HEK293T (cell line): ENCODE measurements at regions not wholly inside any gene's neighbourhood (a gene's known extent, or its start where the extent isn't known, plus 50 kb on each side); places are given as distances from the start of the nearest gene placed in this dataset.
A peak's percentile ranks its signal among the peaks of the same experiment; 100 is the strongest.
"Not testable (repeated sequence)": the region's sequence is repeated elsewhere in the genome, so short reads cannot be mapped to it uniquely, and the experiment has no call there.

ENCODE experiments used
- CTCF ChIA-PET: fragments of 350-600 bp; formaldehyde crosslinking; extraction: SDS; loops from one replicate; lab custom pipeline; 2021; ENCODE audit warnings: antibody characterized with exemption, inconsistent platforms; lab: Yijun Ruan, JAX
- POLR2A ChIA-PET: fragments of 350-600 bp; formaldehyde crosslinking; extraction: SDS; loops from one replicate; lab custom pipeline; 2020; ENCODE audit warnings: antibody characterized with exemption, inconsistent platforms; lab: Yijun Ruan, JAX
- DNase-seq: peaks from one replicate; pipeline ENCODE4 v3.0.0; 2012; ENCODE audit warnings: mixed read lengths; ENCODE audit errors: extremely low spot score
- ARNT ChIP-seq: fragments of 450-650 bp; IDR thresholded peaks from 2 replicates; pipeline ENCODE4 v1.6.1; 2017; ENCODE audit warnings: mild to moderate bottlenecking
- BHLHE40 ChIP-seq: fragments of 450-650 bp; IDR thresholded peaks from 2 replicates; pipeline ENCODE4 v1.6.1; 2016; ENCODE audit warnings: mild to moderate bottlenecking, moderate library complexity, borderline replicate concordance
- CTBP1 ChIP-seq: fragments of 450-650 bp; IDR thresholded peaks from 2 replicates; pipeline ENCODE4 v1.6.1; 2016; ENCODE audit warnings: borderline replicate concordance
- ELF4 ChIP-seq: fragments of 450-650 bp; IDR thresholded peaks from 2 replicates; pipeline ENCODE4 v1.6.1; 2017; ENCODE audit warnings: antibody characterized with exemption
- FOXA1 ChIP-seq: fragments of 450-650 bp; IDR thresholded peaks from 2 replicates; pipeline ENCODE4 v1.6.1; 2016; ENCODE audit warnings: mild to moderate bottlenecking
- FOXK2 ChIP-seq: fragments of 450-650 bp; IDR thresholded peaks from 2 replicates; pipeline ENCODE4 v1.6.1; 2016; ENCODE audit warnings: mild to moderate bottlenecking
- FOXM1 ChIP-seq: fragments of 450-650 bp; IDR thresholded peaks from 2 replicates; pipeline ENCODE4 v1.6.1; 2017; ENCODE audit warnings: mild to moderate bottlenecking, borderline replicate concordance
- HDGF ChIP-seq: fragments of 450-650 bp; IDR thresholded peaks from 2 replicates; pipeline ENCODE4 v1.6.1; 2017; ENCODE audit warnings: antibody characterized with exemption, borderline replicate concordance
- L3MBTL2 ChIP-seq: fragments of 450-650 bp; conservative IDR thresholded peaks from 2 replicates; pipeline ENCODE4 v1.6.1; 2016; ENCODE audit warnings: mild to moderate bottlenecking
- LEF1 ChIP-seq: fragments of 450-650 bp; IDR thresholded peaks from 2 replicates; pipeline ENCODE4 v1.6.1; 2017; ENCODE audit warnings: mild to moderate bottlenecking, borderline replicate concordance
- NFRKB ChIP-seq: fragments of 450-650 bp; IDR thresholded peaks from 2 replicates; pipeline ENCODE4 v1.6.1; 2016; ENCODE audit warnings: mild to moderate bottlenecking, moderate library complexity
- PKNOX1 ChIP-seq: fragments of 450-650 bp; IDR thresholded peaks from 2 replicates; pipeline ENCODE4 v1.6.1; 2016
- SP1 ChIP-seq: fragments of 450-650 bp; IDR thresholded peaks from 2 replicates; pipeline ENCODE4 v1.6.1; 2017
- SUZ12 ChIP-seq: fragments of 450-650 bp; IDR thresholded peaks from 2 replicates; pipeline ENCODE4 v1.6.1; 2016; ENCODE audit warnings: mild to moderate bottlenecking
- TARDBP ChIP-seq: fragments of 450-650 bp; IDR thresholded peaks from 2 replicates; pipeline ENCODE4 v1.6.1; 2016
- ZNF384 ChIP-seq: fragments of 450-650 bp; IDR thresholded peaks from 2 replicates; pipeline ENCODE4 v1.6.1; 2016

- CTCF ChIA-PET, result no interaction called here
- TF ChIP-seq HDGF (no peak), LEF1 (no peak), FOXM1 (no peak), BHLHE40 (no peak), ZNF384 (no peak), SUZ12 (no peak)
- POLR2A ChIA-PET, result no interaction called here
Observed at GRCh38 chr2:156763174-156763573, 327.0 kb downstream of the GPD2 start.

GRCh38 chr2:156765043-156765442, 328.9 kb downstream of the GPD2 start:
- DNase-seq, result no peak
- CTCF ChIA-PET, result no interaction called here
- TF ChIP-seq L3MBTL2 (no peak), SUZ12 (no peak), FOXM1 (no peak), FOXK2 (no peak), PKNOX1 (no peak), HDGF (no peak), FOXA1 (no peak), ARNT (no peak), BHLHE40 (no peak), SP1 (no peak), ELF4 (no peak), NFRKB (no peak), LEF1 (no peak), CTBP1 (no peak), ZNF384 (no peak), TARDBP (no peak)
- POLR2A ChIA-PET, result no interaction called here

More at GRCh38 chr2:156763174-156763573, 327.0 kb downstream of the GPD2 start:
- DNase-seq, result no peak

- TF ChIP-seq ARNT, result no peak
- TF ChIP-seq HDGF, result no peak
- no peak for TF ChIP-seq FOXA1
- no peak for TF ChIP-seq ELF4
- no peak for TF ChIP-seq BHLHE40
- TF ChIP-seq LEF1, result no peak
- TF ChIP-seq FOXM1, result no peak
- no peak for TF ChIP-seq NFRKB
- POLR2A ChIA-PET, result no interaction called here
- CTCF ChIA-PET, result no interaction called here
- no peak for DNase-seq
Observed at GRCh38 chr2:156765450-156765849, 329.3 kb downstream of the GPD2 start.

GRCh38 chr2:156769802-156770201, 333.6 kb downstream of the GPD2 start:
- DNase-seq, result no peak
- ChIA-PET CTCF (no interaction called here), POLR2A (no interaction called here)
- TF ChIP-seq TARDBP, result no peak
- no peak for TF ChIP-seq FOXM1
- no peak for TF ChIP-seq SP1
- TF ChIP-seq LEF1, result no peak
- TF ChIP-seq ELF4, result no peak

GRCh38 chr2:156778916-156779315, 342.7 kb downstream of the GPD2 start:
- CTCF ChIA-PET, result interaction anchor here (0.6 kb wide), 1 partner anchor 276 kb away, joined by 4 read pairs; no protein-coding TSS in a partner anchor

GRCh38 chr2:156779416-156780120, 343.4 kb downstream of the GPD2 start:
- CTCF ChIA-PET, result interaction anchor here (0.6 kb wide), 1 partner anchor 275 kb away, joined by 4 read pairs; no protein-coding TSS in a partner anchor
- no peak for DNase-seq
- TF ChIP-seq SP1 (no peak), PKNOX1 (no peak), ZNF384 (no peak), FOXM1 (no peak), CTBP1 (no peak), NFRKB (no peak), TARDBP (no peak), ARNT (no peak), L3MBTL2 (no peak), SUZ12 (no peak), FOXA1 (no peak), FOXK2 (no peak)
- POLR2A ChIA-PET, result no interaction called here

More at GRCh38 chr2:156778916-156779315, 342.7 kb downstream of the GPD2 start:
- DNase-seq, result no peak
- POLR2A ChIA-PET, result no interaction called here
- TF ChIP-seq FOXM1 (no peak), SP1 (no peak), SUZ12 (no peak), BHLHE40 (no peak)

GRCh38 chr2:156781677-156782076, 345.5 kb downstream of the GPD2 start:
- DNase-seq, CTCF ChIA-PET, POLR2A ChIA-PET: not testable (repeated sequence)
- peak; percentile 34; the same call in 1 of the 2 replicates for TF ChIP-seq PKNOX1
- peak; percentile 78 for TF ChIP-seq FOXA1
- TF ChIP-seq CTBP1, result peak; percentile 32; the same call in 1 of the 2 replicates
